DND-41 (cell line): ENCODE measurements at regions not wholly inside any gene's neighbourhood (a gene's known extent, or its start where the extent isn't known, plus 50 kb on each side); places are given as distances from the start of the nearest gene placed in this dataset.

Source experiments
- CTCF ChIP-seq: IDR thresholded peaks from 2 replicates; pipeline ENCODE4 v1.5.1; 2012; ENCODE audit warnings: borderline replicate concordance, low read length, moderate library complexity, mild to moderate bottlenecking; ENCODE audit not compliant: poor library complexity, severe bottlenecking; ENCODE audit errors: extremely low read depth
- EZH2 ChIP-seq: IDR thresholded peaks from 3 replicates; pipeline ENCODE4 v1.6.1; 2012; ENCODE audit warnings: borderline replicate concordance, low read depth, mild to moderate bottlenecking, moderate library complexity, low read length, inconsistent platforms; ENCODE audit not compliant: severe bottlenecking

GRCh38 chr2:147463881-147464520 is 380.8 kb upstream of the ACVR2A start:
- no peak for TF ChIP-seq CTCF
- TF ChIP-seq EZH2 = no peak
